ENCODE measurements at regions not wholly inside any gene's neighbourhood (a gene's known extent, or its start where the extent isn't known, plus 50 kb on each side); places are given as distances from the start of the nearest gene placed in this dataset.
"Not testable (repeated sequence)": the region's sequence is repeated elsewhere in the genome, so short reads cannot be mapped to it uniquely, and the experiment has no call there.

- ATAC-seq (replicated peaks in 6 of 8), result peak in 2 of 8 experiments; percentile 38 to 41
- H3K4me3 ChIP-seq, result no peak overlapping the region
- WGBS, 10 experiments, result 11 to 100% (median 89%) methylated on average over 2 to 3 of the region's 3 CpGs; no CpG with 5 or more reads in 1 of the 10 experiments
- no peak overlapping the region for H3K27ac ChIP-seq
- no peaks in the 10 kb centered on the region for H3K4me1 ChIP-seq (replicated peaks in 1 of 2)
- in situ Hi-C loops (cut with MboI; ENCODE audit: low pct_unique_long_range_greater_than_20kb in 2 of 9, low sequenced_read_pairs in 9 of 9, unreplicated experiment in 9 of 9), result no loop called here
Measured at GRCh38 chr5:25295067-25295466, 650.3 kb upstream of the CDH10 start.

GRCh38 chr5:25289766-25290165 is 645.0 kb upstream of the CDH10 start:
- H3K27ac ChIP-seq; H3K4me3 ChIP-seq; ATAC-seq (replicated peaks in 6 of 8); in situ Hi-C loops (cut with MboI; ENCODE audit: low pct_unique_long_range_greater_than_20kb in 2 of 9, low sequenced_read_pairs in 9 of 9, unreplicated experiment in 9 of 9); H3K4me1 ChIP-seq (replicated peaks in 1 of 2): not testable (repeated sequence)
- 65 to 100% methylated on average over 1 to 2 of the region's 2 CpGs; no CpG with 5 or more reads in 8 of the 10 experiments for WGBS, 10 experiments

GRCh38 chr5:25286319-25286718 is 641.5 kb upstream of the CDH10 start:
- H3K4me1 ChIP-seq (replicated peaks in 1 of 2), result no peaks in the 10 kb centered on the region
- H3K27ac ChIP-seq, result no peak overlapping the region
- ATAC-seq (replicated peaks in 6 of 8), result peak in 5 of 8 experiments; percentile 52 to 94 (median 88)
- in situ Hi-C loops (cut with MboI; ENCODE audit: low pct_unique_long_range_greater_than_20kb in 2 of 9, low sequenced_read_pairs in 9 of 9, unreplicated experiment in 9 of 9), result no loop called here
- H3K4me3 ChIP-seq, result no peak overlapping the region
- WGBS, 10 experiments, result 0 to 71% (median 59%) methylated on average over 2 to 3 of the region's 3 CpGs; no CpG with 5 or more reads in 1 of the 10 experiments

- in situ Hi-C loops (cut with MboI; ENCODE audit: low pct_unique_long_range_greater_than_20kb in 2 of 9, low sequenced_read_pairs in 9 of 9, unreplicated experiment in 9 of 9), result no loop called here
- WGBS, 10 experiments, result 0 to 80% (median 56%) methylated on average over 2 to 3 of the region's 3 CpGs; no CpG with 5 or more reads in 1 of the 10 experiments
- H3K4me3 ChIP-seq, result no peak overlapping the region
Measured at GRCh38 chr5:25285136-25285535, 640.4 kb upstream of the CDH10 start.

GRCh38 chr5:25263507-25263906 is 618.7 kb upstream of the CDH10 start:
- H3K4me1 ChIP-seq (replicated peaks in 1 of 2); H3K4me3 ChIP-seq; in situ Hi-C loops (cut with MboI; ENCODE audit: low pct_unique_long_range_greater_than_20kb in 2 of 9, low sequenced_read_pairs in 9 of 9, unreplicated experiment in 9 of 9); ATAC-seq (replicated peaks in 6 of 8); H3K27ac ChIP-seq: not testable (repeated sequence)
- WGBS, 10 experiments, result 34 to 98% (median 80%) methylated on average over 1 to 10 of the region's 14 CpGs; no CpG with 5 or more reads in 1 of the 10 experiments

More at GRCh38 chr5:25285136-25285535, 640.4 kb upstream of the CDH10 start:
- H3K4me1 ChIP-seq (replicated peaks in 1 of 2), result no peaks in the 10 kb centered on the region
- no peak for ATAC-seq (replicated peaks in 6 of 8)
- H3K27ac ChIP-seq, result no peak overlapping the region

GRCh38 chr5:25262221-25262620 is 617.4 kb upstream of the CDH10 start:
- Histone ChIP-seq H3K4me1 (replicated peaks in 1 of 2) (no peaks in the 10 kb centered on the region), H3K4me3 (no peak overlapping the region), H3K27ac (no peak overlapping the region)
- whole genome bisulfite sequencing, 10 experiments, result 7 to 100% (median 74%) methylated on average over 2 of the region's 2 CpGs; no CpG with 5 or more reads in 2 of the 10 experiments
- no peak for ATAC-seq (replicated peaks in 6 of 8)
- in situ Hi-C loops (cut with MboI; ENCODE audit: low pct_unique_long_range_greater_than_20kb in 2 of 9, low sequenced_read_pairs in 9 of 9, unreplicated experiment in 9 of 9), result no loop called here

GRCh38 chr5:25255128-25255527 is 610.4 kb upstream of the CDH10 start:
- in situ Hi-C loops (cut with MboI; ENCODE audit: low pct_unique_long_range_greater_than_20kb in 2 of 9, low sequenced_read_pairs in 9 of 9, unreplicated experiment in 9 of 9), result no loop called here
- Histone ChIP-seq H3K27ac (no peak overlapping the region), H3K4me3 (no peak overlapping the region), H3K4me1 (replicated peaks in 1 of 2) (peaks cover 0 to 2% of the 10 kb centered on the region in 2 donors)
- no peak for ATAC-seq (replicated peaks in 6 of 8)
- WGBS, 10 experiments, result 0 to 100% (median 60%) methylated on average over 1 of the region's 1 CpG; no CpG with 5 or more reads in 1 of the 10 experiments

- ATAC-seq (replicated peaks in 6 of 8), result no peak
- WGBS, 10 experiments, result 0 to 75% (median 55%) methylated on average over 1 to 4 of the region's 4 CpGs; no CpG with 5 or more reads in 1 of the 10 experiments
Measured at GRCh38 chr5:25241981-25242380, 597.2 kb upstream of the CDH10 start.

GRCh38 chr5:25238720-25239119 is 593.9 kb upstream of the CDH10 start:
- in situ Hi-C loops (cut with MboI; ENCODE audit: low pct_unique_long_range_greater_than_20kb in 2 of 9, low sequenced_read_pairs in 9 of 9, unreplicated experiment in 9 of 9); H3K27ac ChIP-seq; H3K4me3 ChIP-seq; ATAC-seq (replicated peaks in 6 of 8); H3K4me1 ChIP-seq (replicated peaks in 1 of 2): not testable (repeated sequence)
- 40 to 95% (median 81%) methylated on average over 2 to 4 of the region's 4 CpGs; no CpG with 5 or more reads in 4 of the 10 experiments for WGBS, 10 experiments

More at GRCh38 chr5:25241981-25242380, 597.2 kb upstream of the CDH10 start:
- Histone ChIP-seq H3K27ac (no peak overlapping the region), H3K4me3 (no peak overlapping the region), H3K4me1 (replicated peaks in 1 of 2) (no peaks in the 10 kb centered on the region)
- in situ Hi-C loops (cut with MboI; ENCODE audit: low pct_unique_long_range_greater_than_20kb in 2 of 9, low sequenced_read_pairs in 9 of 9, unreplicated experiment in 9 of 9), result no loop called here

GRCh38 chr5:25224316-25224982 is 579.7 kb upstream of the CDH10 start:
- peak in 5 of 8 experiments; percentile 35 to 100 (median 70) for ATAC-seq (replicated peaks in 6 of 8)
- Histone ChIP-seq H3K27ac (no peak overlapping the region), H3K4me3 (no peak overlapping the region), H3K4me1 (replicated peaks in 1 of 2) (no peaks in the 10 kb centered on the region)
- 0 to 81% (median 56%) methylated on average over 1 to 10 of the region's 10 CpGs for WGBS, 10 experiments
- in situ Hi-C loops (cut with MboI; ENCODE audit: low pct_unique_long_range_greater_than_20kb in 2 of 9, low sequenced_read_pairs in 9 of 9, unreplicated experiment in 9 of 9), result no loop called here

GRCh38 chr5:25199902-25200301 is 555.1 kb upstream of the CDH10 start:
- no CpG with 5 or more reads among the region's 23 CpGs for WGBS, 10 experiments
- in situ Hi-C loops (cut with MboI; ENCODE audit: low pct_unique_long_range_greater_than_20kb in 2 of 9, low sequenced_read_pairs in 9 of 9, unreplicated experiment in 9 of 9); H3K27ac ChIP-seq; H3K4me3 ChIP-seq; H3K4me1 ChIP-seq (replicated peaks in 1 of 2); ATAC-seq (replicated peaks in 6 of 8): not testable (repeated sequence)

GRCh38 chr5:25190521-25191000 is 545.8 kb upstream of the CDH10 start:
- no peak overlapping the region for H3K4me3 ChIP-seq
- H3K4me1 ChIP-seq (replicated peaks in 1 of 2), result no peaks in the 10 kb centered on the region
- H3K27ac ChIP-seq, result no peak overlapping the region
- in situ Hi-C loops (cut with MboI; ENCODE audit: low pct_unique_long_range_greater_than_20kb in 2 of 9, low sequenced_read_pairs in 9 of 9, unreplicated experiment in 9 of 9), result no loop called here
- WGBS, 10 experiments, result 66 to 100% (median 98%) methylated on average over 1 to 8 of the region's 55 CpGs; no CpG with 5 or more reads in 4 of the 10 experiments
- no peak for ATAC-seq (replicated peaks in 6 of 8)

GRCh38 chr5:25181249-25181648 is 536.5 kb upstream of the CDH10 start:
- no peak overlapping the region for H3K27ac ChIP-seq
- H3K4me1 ChIP-seq (replicated peaks in 1 of 2), result no peaks in the 10 kb centered on the region
- no peak overlapping the region for H3K4me3 ChIP-seq
- in situ Hi-C loops (cut with MboI; ENCODE audit: low pct_unique_long_range_greater_than_20kb in 2 of 9, low sequenced_read_pairs in 9 of 9, unreplicated experiment in 9 of 9), result no loop called here
- ATAC-seq (replicated peaks in 6 of 8), result no peak
- WGBS, 10 experiments, result 0 to 100% (median 96%) methylated on average over 1 to 4 of the region's 5 CpGs; no CpG with 5 or more reads in 3 of the 10 experiments

Data from motor neuron (in vitro differentiated cells).